ENCODE measurements at regions not wholly inside any gene's neighbourhood (a gene's known extent, or its start where the extent isn't known, plus 50 kb on each side); places are given as distances from the start of the nearest gene placed in this dataset.

DNA sequence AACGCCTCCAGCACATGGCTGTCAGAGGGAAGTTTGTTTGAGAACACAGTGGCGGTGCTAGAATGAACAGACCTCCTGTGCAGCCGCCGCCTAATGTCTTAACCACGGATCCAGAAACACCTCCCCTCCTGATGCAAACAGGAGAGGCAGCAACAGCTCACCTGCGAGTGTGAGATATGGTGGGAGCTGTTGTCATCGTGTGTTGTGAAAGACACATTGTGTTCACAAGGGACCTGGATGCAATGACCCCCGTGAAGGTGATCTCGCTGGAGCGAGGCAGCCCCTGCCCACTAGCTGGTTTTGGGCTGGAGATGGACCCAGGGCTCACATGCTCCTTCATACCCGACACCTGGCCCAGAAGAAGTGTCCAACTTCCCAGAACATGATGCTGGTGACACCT lies 315.3 kb upstream of the C1orf174 start:
- Histone ChIP-seq H3K9me3 (ENCODE audit: control insufficient read depth, insufficient read depth, low read depth, low read length) (no peaks in the 10 kb centered on the region), H3K4me3 (ENCODE audit: low read depth in 2 of 2, low read length in 2 of 2) (no peak overlapping the region), H3K27me3 (ENCODE audit: control insufficient read depth, insufficient read depth, low read length) (no peaks in the 10 kb centered on the region; the same call in 1 of the 2 replicates), H3K4me1 (ENCODE audit: control insufficient read depth, insufficient read depth, low read length) (no peaks in the 10 kb centered on the region), H3K36me3 (ENCODE audit: control insufficient read depth, insufficient read depth, low read length) (no peaks in the 10 kb centered on the region), H3K27ac (ENCODE audit: low read length) (no peak overlapping the region)
- DNase-seq (ENCODE audit: low read depth, low spot score) (no peak), ATAC-seq (no peak)
- TF ChIP-seq TCF7L2 (IDR thresholded peaks at IDR 0.05; ENCODE audit: low read depth, low read length) (no peak), CTCF (IDR thresholded peaks at IDR 0.05) (no peak), REST (IDR thresholded peaks at IDR 0.05; ENCODE audit: insufficient read depth in 1 of 2, low read depth in 2 of 2, low read length in 1 of 2) (no peak), POLR2AphosphoS5 (IDR thresholded peaks at IDR 0.05; ENCODE audit: low read depth, low read length) (no peak), SIN3A (IDR thresholded peaks at IDR 0.05; ENCODE audit: borderline replicate concordance, insufficient read depth, low read depth, low read length) (no peak)
- CTCF ChIA-PET = no interaction called here
- POLR2A ChIA-PET = no interaction called here
- intact Hi-C loops (cut with micrococcal nuclease; ENCODE audit: unreplicated experiment) (no loop called here), in situ Hi-C loops (cut with HindIII; ENCODE audit: low pct_unique_long_range_greater_than_20kb, low sequenced_read_pairs) (no loop called here)
- no TSS peak for BruUV-seq (replicated peaks)

DNA sequence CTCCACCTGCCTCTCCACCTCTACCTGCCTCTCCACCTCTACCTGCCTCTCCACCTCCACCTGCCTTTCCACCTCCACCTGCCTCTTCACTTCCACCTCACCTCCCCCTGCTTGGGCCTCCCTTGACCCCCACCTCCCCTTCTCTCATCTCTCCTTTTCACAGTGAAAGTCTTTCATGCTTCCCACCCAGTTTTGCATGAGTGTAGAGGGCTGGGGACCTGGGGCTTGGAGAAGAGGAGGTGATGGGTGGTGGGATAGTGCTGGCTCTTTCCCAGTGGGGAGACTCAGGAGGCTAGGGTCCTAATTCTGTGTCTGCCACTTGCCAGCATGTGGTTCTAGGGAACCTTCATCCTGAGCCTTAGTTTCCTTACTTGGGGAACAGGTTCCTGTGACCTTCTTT lies 316.2 kb upstream of the C1orf174 start:
- in situ Hi-C loops (cut with HindIII; ENCODE audit: low pct_unique_long_range_greater_than_20kb, low sequenced_read_pairs) = no loop called here
- ATAC-seq (no peak), DNase-seq (ENCODE audit: low read depth, low spot score) (no peak)
- TF ChIP-seq REST (IDR thresholded peaks at IDR 0.05; ENCODE audit: insufficient read depth in 1 of 2, low read depth in 2 of 2, low read length in 1 of 2) (no peak), CTCF (IDR thresholded peaks at IDR 0.05) (no peak), TCF7L2 (IDR thresholded peaks at IDR 0.05; ENCODE audit: low read depth, low read length) (no peak), POLR2AphosphoS5 (IDR thresholded peaks at IDR 0.05; ENCODE audit: low read depth, low read length) (no peak), SIN3A (IDR thresholded peaks at IDR 0.05; ENCODE audit: borderline replicate concordance, insufficient read depth, low read depth, low read length) (no peak)
- H3K4me3 ChIP-seq (ENCODE audit: low read depth in 2 of 2, low read length in 2 of 2) = no peak overlapping the region
- H3K4me1 ChIP-seq (ENCODE audit: control insufficient read depth, insufficient read depth, low read length) = no peaks in the 10 kb centered on the region
- no peaks in the 10 kb centered on the region for H3K9me3 ChIP-seq (ENCODE audit: control insufficient read depth, insufficient read depth, low read depth, low read length)
- H3K27me3 ChIP-seq (ENCODE audit: control insufficient read depth, insufficient read depth, low read length) = no peaks in the 10 kb centered on the region; the same call in 1 of the 2 replicates
- H3K36me3 ChIP-seq (ENCODE audit: control insufficient read depth, insufficient read depth, low read length) = no peaks in the 10 kb centered on the region
- POLR2A ChIA-PET = no interaction called here
- no TSS peak for BruUV-seq (replicated peaks)
- intact Hi-C loops (cut with micrococcal nuclease; ENCODE audit: unreplicated experiment) = no loop called here
- no peak overlapping the region for H3K27ac ChIP-seq (ENCODE audit: low read length)
- CTCF ChIA-PET = no interaction called here

Data from Panc1 (cell line).